ENCODE measurements at regions not wholly inside any gene's neighbourhood (a gene's known extent, or its start where the extent isn't known, plus 50 kb on each side); places are given as distances from the start of the nearest gene placed in this dataset.

GRCh38 chr18:42429196-42429595 lies 474.2 kb downstream of the PIK3C3 start:
- no peaks in the 10 kb centered on the region for H3K4me1 ChIP-seq (ENCODE audit: control insufficient read depth, insufficient read depth, low read length)
- H3K27me3 ChIP-seq (ENCODE audit: control insufficient read depth, insufficient read depth, low read length) = no peaks in the 10 kb centered on the region
- no peaks in the 10 kb centered on the region for H3K9me3 ChIP-seq (ENCODE audit: control insufficient read depth, insufficient read depth, low read depth, low read length)
- no peaks in the 10 kb centered on the region for H3K36me3 ChIP-seq (ENCODE audit: control insufficient read depth, insufficient read depth, low read length)
- H3K27ac ChIP-seq (ENCODE audit: low read depth, low read length) = no peak overlapping the region
- no peak overlapping the region for H3K9ac ChIP-seq (ENCODE audit: low read length)
- H3K4me3 ChIP-seq (ENCODE audit: low read depth, low read length) = no peak overlapping the region

GRCh38 chr18:42436222-42436765 lies 481.3 kb downstream of the PIK3C3 start:
- Histone ChIP-seq H3K27ac (ENCODE audit: low read depth, low read length) (no peak overlapping the region), H3K9ac (ENCODE audit: low read length) (no peak overlapping the region), H3K9me3 (ENCODE audit: control insufficient read depth, insufficient read depth, low read depth, low read length) (no peaks in the 10 kb centered on the region), H3K4me1 (ENCODE audit: control insufficient read depth, insufficient read depth, low read length) (no peaks in the 10 kb centered on the region), H3K36me3 (ENCODE audit: control insufficient read depth, insufficient read depth, low read length) (no peaks in the 10 kb centered on the region), H3K27me3 (ENCODE audit: control insufficient read depth, insufficient read depth, low read length) (no peaks in the 10 kb centered on the region), H3K4me3 (ENCODE audit: low read depth, low read length) (no peak overlapping the region)

GRCh38 chr18:42437001-42437400 lies 482.0 kb downstream of the PIK3C3 start:
- H3K4me3 ChIP-seq (ENCODE audit: low read depth, low read length) = no peak overlapping the region
- no peaks in the 10 kb centered on the region for H3K9me3 ChIP-seq (ENCODE audit: control insufficient read depth, insufficient read depth, low read depth, low read length)
- no peaks in the 10 kb centered on the region for H3K36me3 ChIP-seq (ENCODE audit: control insufficient read depth, insufficient read depth, low read length)
- H3K4me1 ChIP-seq (ENCODE audit: control insufficient read depth, insufficient read depth, low read length) = no peaks in the 10 kb centered on the region
- no peak overlapping the region for H3K9ac ChIP-seq (ENCODE audit: low read length)
- no peaks in the 10 kb centered on the region for H3K27me3 ChIP-seq (ENCODE audit: control insufficient read depth, insufficient read depth, low read length)
- H3K27ac ChIP-seq (ENCODE audit: low read depth, low read length) = no peak overlapping the region

- H3K27me3 ChIP-seq (ENCODE audit: control insufficient read depth, insufficient read depth, low read length) = no peaks in the 10 kb centered on the region
Measured at GRCh38 chr18:42437646-42438045, 482.6 kb downstream of the PIK3C3 start.

GRCh38 chr18:42442656-42443055 lies 487.6 kb downstream of the PIK3C3 start:
- no peak overlapping the region for H3K9ac ChIP-seq (ENCODE audit: low read length)
- H3K36me3 ChIP-seq (ENCODE audit: control insufficient read depth, insufficient read depth, low read length) = no peaks in the 10 kb centered on the region; the same call in 1 of the 2 replicates
- no peak overlapping the region for H3K27ac ChIP-seq (ENCODE audit: low read depth, low read length)
- H3K27me3 ChIP-seq (ENCODE audit: control insufficient read depth, insufficient read depth, low read length) = no peaks in the 10 kb centered on the region
- H3K4me3 ChIP-seq (ENCODE audit: low read depth, low read length) = no peak overlapping the region
- peaks cover 22% of the 10 kb centered on the region for H3K9me3 ChIP-seq (ENCODE audit: control insufficient read depth, insufficient read depth, low read depth, low read length)
- no peaks in the 10 kb centered on the region for H3K4me1 ChIP-seq (ENCODE audit: control insufficient read depth, insufficient read depth, low read length)

More at GRCh38 chr18:42437646-42438045, 482.6 kb downstream of the PIK3C3 start:
- H3K9ac ChIP-seq (ENCODE audit: low read length) = no peak overlapping the region
- no peak overlapping the region for H3K27ac ChIP-seq (ENCODE audit: low read depth, low read length)
- no peaks in the 10 kb centered on the region for H3K36me3 ChIP-seq (ENCODE audit: control insufficient read depth, insufficient read depth, low read length)
- H3K4me1 ChIP-seq (ENCODE audit: control insufficient read depth, insufficient read depth, low read length) = no peaks in the 10 kb centered on the region
- no peaks in the 10 kb centered on the region for H3K9me3 ChIP-seq (ENCODE audit: control insufficient read depth, insufficient read depth, low read depth, low read length)
- no peak overlapping the region for H3K4me3 ChIP-seq (ENCODE audit: low read depth, low read length)

- Histone ChIP-seq H3K4me3 (ENCODE audit: low read depth, low read length) (no peak overlapping the region), H3K36me3 (ENCODE audit: control insufficient read depth, insufficient read depth, low read length) (no peaks in the 10 kb centered on the region; the same call in 1 of the 2 replicates), H3K9me3 (ENCODE audit: control insufficient read depth, insufficient read depth, low read depth, low read length) (peaks cover 38% of the 10 kb centered on the region), H3K27ac (ENCODE audit: low read depth, low read length) (no peak overlapping the region), H3K27me3 (ENCODE audit: control insufficient read depth, insufficient read depth, low read length) (no peaks in the 10 kb centered on the region), H3K4me1 (ENCODE audit: control insufficient read depth, insufficient read depth, low read length) (no peaks in the 10 kb centered on the region), H3K9ac (ENCODE audit: low read length) (no peak overlapping the region)
Measured at GRCh38 chr18:42444349-42444748, 489.3 kb downstream of the PIK3C3 start.

- Histone ChIP-seq H3K4me3 (ENCODE audit: low read depth, low read length) (no peak overlapping the region), H3K36me3 (ENCODE audit: control insufficient read depth, insufficient read depth, low read length) (no peaks in the 10 kb centered on the region; the same call in 1 of the 2 replicates), H3K27ac (ENCODE audit: low read depth, low read length) (no peak overlapping the region), H3K4me1 (ENCODE audit: control insufficient read depth, insufficient read depth, low read length) (no peaks in the 10 kb centered on the region), H3K9ac (ENCODE audit: low read length) (no peak overlapping the region), H3K9me3 (ENCODE audit: control insufficient read depth, insufficient read depth, low read depth, low read length) (peaks cover 41% of the 10 kb centered on the region), H3K27me3 (ENCODE audit: control insufficient read depth, insufficient read depth, low read length) (no peaks in the 10 kb centered on the region)
Measured at GRCh38 chr18:42445359-42445758, 490.3 kb downstream of the PIK3C3 start.

- H3K27me3 ChIP-seq (ENCODE audit: control insufficient read depth, insufficient read depth, low read length) = no peaks in the 10 kb centered on the region
- H3K9ac ChIP-seq (ENCODE audit: low read length) = no peak overlapping the region
- no peaks in the 10 kb centered on the region for H3K4me1 ChIP-seq (ENCODE audit: control insufficient read depth, insufficient read depth, low read length)
- no peak overlapping the region for H3K27ac ChIP-seq (ENCODE audit: low read depth, low read length)
- H3K4me3 ChIP-seq (ENCODE audit: low read depth, low read length) = no peak overlapping the region
- H3K9me3 ChIP-seq (ENCODE audit: control insufficient read depth, insufficient read depth, low read depth, low read length) = peaks cover 41% of the 10 kb centered on the region
- H3K36me3 ChIP-seq (ENCODE audit: control insufficient read depth, insufficient read depth, low read length) = no peaks in the 10 kb centered on the region; the same call in 1 of the 2 replicates
Measured at GRCh38 chr18:42446195-42446594, 491.2 kb downstream of the PIK3C3 start.

- no peaks in the 10 kb centered on the region; the same call in 1 of the 2 replicates for H3K36me3 ChIP-seq (ENCODE audit: control insufficient read depth, insufficient read depth, low read length)
- no peaks in the 10 kb centered on the region for H3K27me3 ChIP-seq (ENCODE audit: control insufficient read depth, insufficient read depth, low read length)
- no peaks in the 10 kb centered on the region for H3K4me1 ChIP-seq (ENCODE audit: control insufficient read depth, insufficient read depth, low read length)
- no peak overlapping the region for H3K9ac ChIP-seq (ENCODE audit: low read length)
- no peak overlapping the region for H3K4me3 ChIP-seq (ENCODE audit: low read depth, low read length)
- peaks cover 41% of the 10 kb centered on the region for H3K9me3 ChIP-seq (ENCODE audit: control insufficient read depth, insufficient read depth, low read depth, low read length)
- no peak overlapping the region for H3K27ac ChIP-seq (ENCODE audit: low read depth, low read length)
Measured at GRCh38 chr18:42447688-42448087, 492.7 kb downstream of the PIK3C3 start.

- H3K4me3 ChIP-seq (ENCODE audit: low read depth, low read length) = no peak overlapping the region
- H3K36me3 ChIP-seq (ENCODE audit: control insufficient read depth, insufficient read depth, low read length) = no peaks in the 10 kb centered on the region
- no peak overlapping the region for H3K27ac ChIP-seq (ENCODE audit: low read depth, low read length)
- no peaks in the 10 kb centered on the region for H3K9me3 ChIP-seq (ENCODE audit: control insufficient read depth, insufficient read depth, low read depth, low read length)
- H3K27me3 ChIP-seq (ENCODE audit: control insufficient read depth, insufficient read depth, low read length) = no peaks in the 10 kb centered on the region
- no peak overlapping the region for H3K9ac ChIP-seq (ENCODE audit: low read length)
- no peaks in the 10 kb centered on the region for H3K4me1 ChIP-seq (ENCODE audit: control insufficient read depth, insufficient read depth, low read length)
Measured at GRCh38 chr18:42458226-42458625, 503.2 kb downstream of the PIK3C3 start.

- no peaks in the 10 kb centered on the region for H3K36me3 ChIP-seq (ENCODE audit: control insufficient read depth, insufficient read depth, low read length)
- no peaks in the 10 kb centered on the region for H3K4me1 ChIP-seq (ENCODE audit: control insufficient read depth, insufficient read depth, low read length)
- H3K9me3 ChIP-seq (ENCODE audit: control insufficient read depth, insufficient read depth, low read depth, low read length) = no peaks in the 10 kb centered on the region
- H3K27me3 ChIP-seq (ENCODE audit: control insufficient read depth, insufficient read depth, low read length) = no peaks in the 10 kb centered on the region
- H3K27ac ChIP-seq (ENCODE audit: low read depth, low read length) = no peak overlapping the region
- H3K9ac ChIP-seq (ENCODE audit: low read length) = no peak overlapping the region
- H3K4me3 ChIP-seq (ENCODE audit: low read depth, low read length) = no peak overlapping the region
Measured at GRCh38 chr18:42459873-42460272, 504.8 kb downstream of the PIK3C3 start.

- Histone ChIP-seq H3K9me3 (ENCODE audit: control insufficient read depth, insufficient read depth, low read depth, low read length) (no peaks in the 10 kb centered on the region), H3K4me3 (ENCODE audit: low read depth, low read length) (no peak overlapping the region), H3K4me1 (ENCODE audit: control insufficient read depth, insufficient read depth, low read length) (no peaks in the 10 kb centered on the region), H3K27me3 (ENCODE audit: control insufficient read depth, insufficient read depth, low read length) (no peaks in the 10 kb centered on the region), H3K27ac (ENCODE audit: low read depth, low read length) (no peak overlapping the region), H3K36me3 (ENCODE audit: control insufficient read depth, insufficient read depth, low read length) (no peaks in the 10 kb centered on the region), H3K9ac (ENCODE audit: low read length) (no peak overlapping the region)
Measured at GRCh38 chr18:42471885-42472284, 516.9 kb downstream of the PIK3C3 start.
